ENCODE measurements at regions not wholly inside any gene's neighbourhood (a gene's known extent, or its start where the extent isn't known, plus 50 kb on each side); places are given as distances from the start of the nearest gene placed in this dataset.

GRCh38 chr1:34376531-34376930 lies 199.8 kb downstream of the C1orf94 start:
- Histone ChIP-seq H3K27me3 (ENCODE audit: control insufficient read depth in 2 of 2, insufficient read depth in 2 of 2, low read length in 2 of 2) (no peaks in the 10 kb centered on the region), H3K9ac (replicated peaks; ENCODE audit: extremely low read depth, insufficient read depth, low read length) (no peak overlapping the region), H3K4me2 (ENCODE audit: insufficient read depth, low read length) (no peak overlapping the region), H3K4me1 (ENCODE audit: control insufficient read depth, extremely low read depth, insufficient read depth, low read length) (no peaks in the 10 kb centered on the region), H3K9me1 (replicated peaks; ENCODE audit: control insufficient read depth, extremely low read depth, insufficient read depth, low read length) (no peaks in the 10 kb centered on the region), H3K27ac (ENCODE audit: insufficient read depth, low read depth, low read length) (no peak overlapping the region), H3K36me3 (ENCODE audit: control insufficient read depth in 2 of 2, extremely low read depth in 1 of 2, insufficient read depth in 2 of 2, low read length in 2 of 2) (no peaks in the 10 kb centered on the region), H3K79me2 (ENCODE audit: control insufficient read depth, insufficient read depth, low read length) (no peaks in the 10 kb centered on the region), H2AFZ (ENCODE audit: low read depth, low read length) (no peak overlapping the region), H3K4me3 (replicated peaks in 1 of 3; ENCODE audit: insufficient read depth in 1 of 3, low read depth in 1 of 3, low read length in 3 of 3) (no peak overlapping the region), H3K9me3 (replicated peaks; ENCODE audit: control insufficient read depth, insufficient read depth, low read length) (no peaks in the 10 kb centered on the region), H4K20me1 (replicated peaks; ENCODE audit: control insufficient read depth, extremely low read depth, insufficient read depth, low read length) (no peaks in the 10 kb centered on the region)
- CTCF ChIA-PET, result no interaction called here
- FAIRE-seq, result no peak
- intact Hi-C loops (cut with micrococcal nuclease) (no loop called here), dilution Hi-C loops (cut with MboI; ENCODE audit: extremely low pct_ligation_motif_present, low sequenced_read_pairs) (no loop called here)
- no peak for DNase-seq (ENCODE audit: low read depth, low spot score)
- TF ChIP-seq CTCF (IDR thresholded peaks at IDR 0.05; ENCODE audit: extremely low read depth in 1 of 2, insufficient read depth in 1 of 2, low read depth in 1 of 2, low read length in 2 of 2) (no peak), MYC (IDR thresholded peaks at IDR 0.05; ENCODE audit: low read depth, low read length) (no peak), FOS (IDR thresholded peaks at IDR 0.05; ENCODE audit: borderline replicate concordance, insufficient read depth, low read length) (no peak), MAX (IDR thresholded peaks at IDR 0.05; ENCODE audit: insufficient read depth, insufficient read length) (no peak), EZH2 (IDR thresholded peaks at IDR 0.05; ENCODE audit: borderline replicate concordance, low read depth, low read length, severe bottlenecking) (no peak), GATA2 (IDR thresholded peaks at IDR 0.05; ENCODE audit: insufficient read depth, insufficient read length, low read depth, low read length) (no peak), POLR2AphosphoS5 (IDR thresholded peaks at IDR 0.05; ENCODE audit: insufficient read depth, low read depth, low read length) (no peak), POLR2A (IDR thresholded peaks at IDR 0.05; ENCODE audit: low read depth, low read length) (no peak), JUN (IDR thresholded peaks at IDR 0.05; ENCODE audit: borderline replicate concordance, insufficient read depth, insufficient read length, low read depth) (no peak)
- no TSS peak for BruUV-seq (replicated peaks)
- POLR2A ChIA-PET, result no interaction called here

Measured in endothelial cell of umbilical vein (primary cell).